Prostate gland (tissue), 2 donors: ENCODE measurements at regions not wholly inside any gene's neighbourhood (a gene's known extent, or its start where the extent isn't known, plus 50 kb on each side); places are given as distances from the start of the nearest gene placed in this dataset.

Experiments
- DNase-seq: peaks from one replicate; pipeline ENCODE4 v3.0.0-alpha.2; 2019; ENCODE audit warnings: low spot score
- H3K27ac ChIP-seq, 2 donors: fragments of 200-600 bp; sonication (generic); 2 replicates each; pipeline ENCODE4 v1.5.1; 2017 to 2019
- H3K27me3 ChIP-seq: fragments of 200-600 bp; sonication (generic); replicated peaks from 2 replicates; pipeline ENCODE4 v1.5.1; 2019; ENCODE audit not compliant: insufficient read depth
- H3K36me3 ChIP-seq, 2 donors: fragments of 200-600 bp; sonication (generic); 1 replicate in 1 of 2; 2 replicates in 1 of 2; pipeline versions ENCODE4 v1.5.1 to v1.8.1; 2017 to 2019
- H3K4me1 ChIP-seq: fragments of 200-600 bp; sonication (generic); replicated peaks from 2 replicates; pipeline ENCODE4 v1.5.1; 2019
- H3K4me3 ChIP-seq, 2 donors: fragments of 200-600 bp; sonication (generic); 2 replicates each; pipeline ENCODE4 v1.5.1; 2017 to 2019
- H3K9me3 ChIP-seq: fragments of 200-600 bp; sonication (generic); 2 replicates; pipeline ENCODE4 v1.5.1; 2017
- POLR2A ChIP-seq: fragments of 450-650 bp; IDR thresholded peaks from one replicate; pipeline ENCODE4 v1.6.1; 2016; ENCODE audit warnings: antibody characterized with exemption, mild to moderate bottlenecking
- POLR2AphosphoS5 ChIP-seq: sonication (generic); formaldehyde crosslinking; IDR thresholded peaks from one replicate; pipeline ENCODE4 v1.6.1; 2017; ENCODE audit warnings: antibody characterized with exemption
- WGBS: methylation state at CpG from one replicate; pipeline ENCODE4 v1.1.5; 2018; 5-methylcytosine and 5-hydroxymethylcytosine counted together
- intact Hi-C: fragments of 100-400 bp; cut with DNase I; formaldehyde crosslinking; loops from one replicate; pipeline ENCODE4 v1.14.2; 2022
- TF ChIP-seq, protein P1 (sequence below), 4 experiments: fragments of 200-600 bp in 2 of 4; fragments of 450-650 bp in 2 of 4; sonication (generic) in 2 of 4; IDR thresholded peaks; 1 replicate in 3 of 4; 2 replicates in 1 of 4; pipeline ENCODE4 v1.5.1; 2016 to 2019; ENCODE audit warnings: antibody characterized with exemption in 4 of 4, mild to moderate bottlenecking in 2 of 4, moderate library complexity in 2 of 4

DNA sequence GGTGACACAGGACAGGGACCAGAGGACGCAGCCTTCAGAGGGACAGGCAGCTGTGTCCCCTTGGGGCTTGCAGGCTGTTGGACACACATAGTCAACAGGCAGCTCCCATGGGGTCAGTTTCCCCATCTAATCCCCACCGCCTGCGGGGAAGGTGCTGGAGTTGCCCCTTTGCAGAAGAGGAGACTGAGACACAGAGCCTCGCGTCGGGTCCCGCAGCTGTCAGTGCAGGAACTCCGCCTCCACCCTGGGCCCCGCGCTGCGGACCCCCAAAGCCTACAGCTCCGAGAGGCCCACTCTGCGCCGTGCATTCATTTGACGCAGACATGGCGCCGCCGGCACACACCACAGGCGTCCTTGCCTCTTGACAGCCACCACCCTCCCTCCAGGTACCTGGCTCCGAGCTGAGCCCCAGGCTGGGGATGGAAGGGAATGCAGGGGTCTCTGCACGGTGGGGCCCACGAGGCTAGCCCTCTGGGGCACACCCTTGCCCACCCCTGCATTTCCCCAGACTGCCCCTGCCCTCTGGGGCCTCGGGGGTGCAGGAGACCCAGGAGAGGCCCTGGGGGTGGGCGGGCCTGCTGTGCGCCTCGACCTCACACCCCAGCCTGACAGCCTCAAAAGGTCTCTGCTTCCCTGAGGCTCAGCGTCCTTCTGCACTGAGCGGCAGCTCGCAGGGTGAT lies 88.5 kb upstream of the ACTRT2 start:
- 86% methylated on average over 28 of the region's 29 CpGs for WGBS
- no peak overlapping the region for H3K27ac ChIP-seq
- peaks cover 16% of the 10 kb centered on the region for H3K27me3 ChIP-seq
- intact Hi-C loops = no loop called here
- no peaks in the 10 kb centered on the region for H3K4me1 ChIP-seq
- TF ChIP-seq POLR2A = no peak
- H3K36me3 ChIP-seq = no peaks in the 10 kb centered on the region
- no peak for DNase-seq
- H3K9me3 ChIP-seq = no peaks in the 10 kb centered on the region
- H3K4me3 ChIP-seq = no peak overlapping the region

DNA sequence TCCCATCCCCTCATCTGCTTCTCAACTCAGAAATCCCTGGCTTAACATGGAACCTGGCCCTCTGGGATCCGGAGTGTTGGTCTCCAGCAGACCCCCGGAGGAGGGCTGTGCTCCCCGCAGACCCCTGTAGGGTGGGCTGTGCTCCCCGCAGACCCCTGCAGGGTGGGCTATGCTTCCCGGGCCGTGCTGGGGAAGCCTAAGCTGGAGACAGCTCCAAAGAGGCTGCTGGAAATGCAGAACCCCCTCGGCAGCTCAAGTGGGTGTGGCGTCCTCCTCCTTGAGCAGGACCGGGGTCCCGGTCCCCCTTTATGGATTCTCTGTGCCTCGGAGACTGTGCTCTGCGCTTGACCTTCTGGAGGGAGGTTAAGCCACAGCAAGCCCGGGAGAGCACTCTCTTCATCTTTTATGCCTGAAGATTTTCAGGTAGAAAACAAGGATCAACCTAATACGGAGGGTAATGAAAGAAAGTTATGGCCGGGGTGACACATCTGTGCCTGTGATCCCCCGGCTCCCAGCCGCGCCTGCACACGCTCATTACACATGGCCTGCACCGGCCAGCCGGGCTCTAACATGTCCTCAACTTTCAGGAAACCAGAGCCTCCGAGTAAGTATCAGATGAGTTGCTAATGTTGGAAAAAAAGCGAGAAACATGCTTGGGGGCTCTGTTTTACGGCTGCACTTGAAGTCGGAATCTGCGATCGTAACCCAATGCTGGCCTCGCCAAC lies 87.7 kb upstream of the ACTRT2 start:
- H3K36me3 ChIP-seq = no peaks in the 10 kb centered on the region
- no peak for DNase-seq
- intact Hi-C loops = no loop called here
- no peak overlapping the region for H3K4me3 ChIP-seq
- TF ChIP-seq POLR2A = no peak
- TF ChIP-seq POLR2AphosphoS5 = no peak
- TF ChIP-seq, protein P1, sequence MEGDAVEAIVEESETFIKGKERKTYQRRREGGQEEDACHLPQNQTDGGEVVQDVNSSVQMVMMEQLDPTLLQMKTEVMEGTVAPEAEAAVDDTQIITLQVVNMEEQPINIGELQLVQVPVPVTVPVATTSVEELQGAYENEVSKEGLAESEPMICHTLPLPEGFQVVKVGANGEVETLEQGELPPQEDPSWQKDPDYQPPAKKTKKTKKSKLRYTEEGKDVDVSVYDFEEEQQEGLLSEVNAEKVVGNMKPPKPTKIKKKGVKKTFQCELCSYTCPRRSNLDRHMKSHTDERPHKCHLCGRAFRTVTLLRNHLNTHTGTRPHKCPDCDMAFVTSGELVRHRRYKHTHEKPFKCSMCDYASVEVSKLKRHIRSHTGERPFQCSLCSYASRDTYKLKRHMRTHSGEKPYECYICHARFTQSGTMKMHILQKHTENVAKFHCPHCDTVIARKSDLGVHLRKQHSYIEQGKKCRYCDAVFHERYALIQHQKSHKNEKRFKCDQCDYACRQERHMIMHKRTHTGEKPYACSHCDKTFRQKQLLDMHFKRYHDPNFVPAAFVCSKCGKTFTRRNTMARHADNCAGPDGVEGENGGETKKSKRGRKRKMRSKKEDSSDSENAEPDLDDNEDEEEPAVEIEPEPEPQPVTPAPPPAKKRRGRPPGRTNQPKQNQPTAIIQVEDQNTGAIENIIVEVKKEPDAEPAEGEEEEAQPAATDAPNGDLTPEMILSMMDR (IDR thresholded peaks at IDR 0.05) = no peak
- H3K27ac ChIP-seq = no peak overlapping the region
- 73% methylated on average over 28 of the region's 28 CpGs for WGBS
- H3K4me1 ChIP-seq = no peaks in the 10 kb centered on the region
- no peaks in the 10 kb centered on the region for H3K9me3 ChIP-seq
- H3K27me3 ChIP-seq = peaks cover 16% of the 10 kb centered on the region

DNA sequence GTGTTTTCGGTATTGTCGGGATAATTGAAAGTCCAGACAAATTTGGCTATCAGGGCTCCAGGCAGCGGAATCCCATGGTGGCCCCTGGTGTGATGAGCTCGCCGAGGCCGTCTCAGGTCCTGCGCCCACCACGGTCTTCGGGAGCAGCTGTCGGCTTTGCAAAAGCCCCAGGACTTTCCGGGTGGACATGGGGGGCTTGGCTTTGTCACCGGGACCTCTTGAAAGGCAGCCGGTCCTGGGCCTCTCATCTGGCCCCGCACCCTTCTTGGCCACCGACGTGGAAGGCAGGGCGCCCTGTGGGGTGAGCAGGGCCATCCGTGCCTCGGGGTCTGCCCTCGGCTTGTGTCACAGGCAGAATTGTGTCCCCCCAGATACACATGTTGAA lies 87.1 kb upstream of the ACTRT2 start:
- WGBS = 91% methylated on average over 16 of the region's 20 CpGs
- peaks cover 16% of the 10 kb centered on the region for H3K27me3 ChIP-seq

DNA sequence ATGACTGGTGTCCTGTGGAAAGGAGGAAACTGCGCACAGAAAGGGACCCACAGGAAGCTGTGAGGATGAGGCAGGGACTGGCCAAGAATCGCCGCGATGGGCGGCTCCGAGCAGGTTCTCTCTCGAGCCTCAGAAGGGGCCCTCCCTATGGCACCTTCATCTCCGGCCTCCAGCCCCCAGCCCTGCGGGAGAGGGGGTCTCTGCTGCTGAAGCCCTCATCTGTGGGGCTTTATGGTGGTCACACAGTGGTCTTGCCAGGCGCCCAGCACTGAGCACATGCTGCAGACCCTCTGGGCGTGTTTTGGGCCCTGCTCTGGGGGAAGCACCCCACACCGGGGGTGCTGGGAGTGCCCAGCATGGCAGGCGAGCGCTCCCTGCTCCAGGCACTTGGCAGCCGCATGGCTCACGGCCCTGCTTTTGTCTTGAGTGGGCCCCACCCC lies 86.6 kb upstream of the ACTRT2 start:
- intact Hi-C loops = no loop called here
- Histone ChIP-seq H3K36me3 (no peaks in the 10 kb centered on the region), H3K27ac (no peak overlapping the region), H3K27me3 (peaks cover 16% of the 10 kb centered on the region), H3K4me1 (no peaks in the 10 kb centered on the region), H3K4me3 (no peak overlapping the region), H3K9me3 (no peaks in the 10 kb centered on the region)
- TF ChIP-seq, protein P1 (IDR thresholded peaks at IDR 0.05) = no peak
- TF ChIP-seq POLR2A = no peak
- TF ChIP-seq POLR2AphosphoS5 = no peak
- DNase-seq = no peak
- WGBS = 87% methylated on average over 12 of the region's 16 CpGs

More for the DNA sequence above, 87.1 kb upstream of the ACTRT2 start:
- no peak overlapping the region for H3K27ac ChIP-seq
- H3K36me3 ChIP-seq = no peaks in the 10 kb centered on the region
- TF ChIP-seq POLR2A = no peak
- TF ChIP-seq, protein P1 (IDR thresholded peaks at IDR 0.05) = no peak
- no peak for TF ChIP-seq POLR2AphosphoS5
- H3K4me1 ChIP-seq = no peaks in the 10 kb centered on the region
- DNase-seq = no peak
- intact Hi-C loops = no loop called here
- H3K4me3 ChIP-seq = no peak overlapping the region
- no peaks in the 10 kb centered on the region for H3K9me3 ChIP-seq

DNA sequence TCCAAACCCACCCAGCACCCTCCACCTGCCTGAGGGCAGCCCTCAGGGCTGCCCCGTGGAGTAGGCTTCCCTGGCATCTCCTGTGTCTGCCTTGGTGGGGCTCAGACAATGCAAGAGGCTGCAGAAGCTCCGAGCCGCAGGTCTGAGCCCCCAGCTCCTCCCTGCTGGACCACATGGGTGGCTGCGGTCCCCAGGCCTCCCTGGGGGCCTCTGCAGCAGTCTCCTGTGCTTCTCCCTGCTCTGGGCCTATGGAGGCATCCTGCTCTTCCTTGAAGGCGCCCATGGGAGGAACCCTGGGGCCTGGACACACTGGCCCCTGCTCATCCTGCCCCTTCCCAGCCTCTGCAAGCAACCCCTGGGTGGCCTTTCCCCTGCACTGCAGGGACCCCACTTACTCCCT lies 86.1 kb upstream of the ACTRT2 start:
- no peak for DNase-seq
- no peak overlapping the region for H3K4me3 ChIP-seq
- intact Hi-C loops = no loop called here
- peaks cover 16% of the 10 kb centered on the region for H3K27me3 ChIP-seq
- H3K9me3 ChIP-seq = no peaks in the 10 kb centered on the region
- no peaks in the 10 kb centered on the region for H3K4me1 ChIP-seq
- H3K36me3 ChIP-seq = no peaks in the 10 kb centered on the region
- TF ChIP-seq POLR2A = no peak
- TF ChIP-seq, protein P1 (IDR thresholded peaks at IDR 0.05) = no peak
- TF ChIP-seq POLR2AphosphoS5 = no peak
- 89% methylated on average over 5 of the region's 5 CpGs for WGBS
- H3K27ac ChIP-seq = no peak overlapping the region
